Cardiac septum (tissue), 1 donor: ENCODE measurements at regions not wholly inside any gene's neighbourhood (a gene's known extent, or its start where the extent isn't known, plus 50 kb on each side); places are given as distances from the start of the nearest gene placed in this dataset.
A peak's percentile ranks its signal among the peaks of the same experiment; 100 is the strongest.

Experiments used
- DNase-seq: peaks from one replicate; pipeline ENCODE4 v3.0.0-alpha.2; 2020; ENCODE audit warnings: low spot score
- intact Hi-C: fragments of 100-400 bp; cut with DNase I; formaldehyde crosslinking; loops from one replicate; pipeline ENCODE4 v1.14.0; 2022
- donor health status: DM: no; HTN: no; CAD: no.

DNA sequence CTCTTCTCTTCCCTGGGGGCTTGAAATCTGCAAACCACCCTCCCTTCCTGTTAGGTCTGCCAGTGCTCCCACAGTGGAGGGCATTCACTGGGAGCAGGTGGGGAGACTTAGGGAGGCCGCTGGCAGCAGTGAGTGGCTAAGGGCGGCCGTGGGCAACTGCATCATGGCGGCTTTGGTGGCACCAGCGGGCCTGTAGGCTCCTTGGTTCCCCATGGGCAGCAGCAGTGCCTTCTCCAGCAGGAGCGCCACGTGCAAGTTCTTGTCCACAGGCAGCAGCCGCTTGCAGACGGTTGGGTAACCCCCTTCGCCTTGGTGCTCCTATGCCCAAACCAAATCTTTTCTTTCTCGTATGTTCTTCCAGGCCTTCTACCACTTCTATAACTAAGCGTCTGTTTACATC is 158.2 kb downstream of the SREK1 start:
- no peak for DNase-seq
- intact Hi-C loops: no loop called here

DNA sequence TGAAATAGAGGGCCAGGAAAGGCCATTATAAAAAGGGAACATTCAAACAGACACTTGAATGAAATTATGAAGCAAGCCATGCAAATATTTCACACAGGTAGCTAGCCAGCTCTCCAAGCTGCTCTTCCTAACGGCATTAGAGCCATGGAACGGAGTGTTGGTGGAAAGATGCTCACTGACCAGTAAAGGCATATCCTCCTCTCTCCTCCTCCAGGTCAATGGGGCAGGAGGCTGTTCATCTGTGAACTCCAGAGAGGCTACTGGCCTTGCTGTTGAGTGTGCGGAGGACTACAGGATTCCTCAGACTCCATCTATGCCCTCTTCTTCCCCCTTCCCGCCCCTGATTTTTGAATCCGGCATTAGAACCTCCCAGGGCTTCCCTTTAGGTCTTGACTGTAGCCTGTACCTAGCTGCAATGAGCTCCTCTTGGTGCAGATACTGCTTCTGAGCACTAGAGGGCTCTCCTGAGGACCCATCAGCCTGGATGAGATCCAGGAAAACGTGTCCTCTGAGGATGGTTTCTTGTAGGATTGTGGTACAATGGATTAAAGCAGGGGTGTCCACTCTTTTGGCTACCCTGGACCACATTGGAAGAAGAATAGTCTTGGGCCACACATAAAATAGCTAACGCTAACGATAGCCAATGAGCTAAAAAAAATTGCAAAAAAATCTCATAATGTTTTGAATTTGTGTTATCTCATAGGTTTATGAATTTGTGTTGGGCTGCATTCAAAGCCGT is 162.2 kb downstream of the SREK1 start:
- intact Hi-C loops: loop anchor here (5.0 kb wide), 2 partner anchors 136 to 291 kb away; partner anchors contain the start of gene MAST4

DNA sequence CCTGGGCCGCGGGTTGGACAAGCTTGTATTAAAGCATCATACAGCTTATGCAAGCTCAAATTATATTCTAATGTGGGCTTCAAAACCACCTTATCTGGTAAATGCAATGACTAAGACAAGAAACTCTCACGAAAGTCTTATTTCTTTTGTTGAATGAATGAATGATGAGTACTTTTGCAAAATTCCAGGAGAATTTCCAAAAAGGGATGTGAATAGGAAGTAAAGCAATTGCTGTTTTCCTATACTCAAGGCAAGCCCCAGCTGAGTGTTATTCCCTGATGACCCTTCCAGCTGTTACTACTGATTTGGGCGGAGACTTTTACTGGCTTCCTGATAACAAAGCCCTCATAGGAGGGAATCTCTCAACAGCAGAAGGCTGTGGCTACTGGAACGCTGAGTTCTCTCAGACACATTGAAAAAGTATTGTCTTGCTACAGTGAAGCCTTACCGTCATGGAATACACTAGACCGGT is 162.8 kb downstream of the SREK1 start:
- no peak for DNase-seq
- intact Hi-C loops: loop anchor here (1.0 to 5.0 kb wide), 3 partner anchors 135 to 290 kb away; partner anchors contain the start of gene MAST4

More for the DNA sequence above, 162.2 kb downstream of the SREK1 start:
- no peak for DNase-seq

DNA sequence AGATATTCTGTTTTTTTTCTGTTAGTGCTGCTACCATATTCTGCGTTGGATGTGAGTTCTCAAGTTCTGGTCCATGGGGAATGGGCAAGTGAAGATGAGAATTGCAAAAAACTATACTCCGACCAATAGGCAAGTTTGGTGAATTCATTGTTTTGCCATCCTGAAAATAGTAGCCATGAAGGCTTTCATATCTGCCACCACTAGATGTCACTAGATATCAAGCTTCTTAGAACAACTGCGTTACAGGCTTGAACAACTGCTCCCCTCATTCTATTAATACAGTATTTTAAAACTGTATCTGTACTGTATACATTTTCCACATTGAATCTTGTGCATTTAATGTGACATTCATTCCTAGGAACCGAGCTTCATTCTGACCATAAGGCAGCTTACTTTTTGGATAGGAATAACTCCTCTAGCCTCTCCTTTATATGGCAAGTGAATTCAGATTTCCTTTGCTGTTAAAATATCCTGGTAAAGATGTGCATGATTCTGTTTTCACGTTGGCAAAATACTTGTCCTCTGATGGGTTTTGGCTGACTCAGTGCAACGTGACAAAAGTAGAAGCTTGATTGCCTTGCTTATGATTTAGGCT is 163.6 kb downstream of the SREK1 start:
- intact Hi-C loops: loop anchor here (1.0 to 5.0 kb wide), 4 partner anchors 135 to 451 kb away; partner anchors contain the start of gene MAST4

DNA sequence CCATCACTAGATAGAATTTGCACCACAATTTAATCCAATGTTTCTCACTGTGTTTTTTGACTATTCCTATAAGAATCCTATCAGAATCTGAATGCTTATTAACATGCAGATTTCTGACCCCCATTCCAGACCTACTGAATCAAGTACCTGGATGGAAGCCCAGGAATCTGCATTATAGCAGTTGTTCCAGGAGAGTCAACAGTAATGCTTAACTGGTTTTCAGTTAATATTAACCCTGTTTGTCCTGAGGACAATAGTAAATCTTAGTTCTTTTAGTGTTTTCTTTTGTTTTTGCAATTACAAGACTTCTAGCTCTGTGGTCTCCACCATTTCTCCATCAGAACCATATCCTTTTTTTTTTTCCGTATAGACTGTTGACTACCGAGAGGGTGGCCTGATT is 168.2 kb downstream of the SREK1 start:
- DNase-seq: no peak
- intact Hi-C loops: no loop called here

More for the DNA sequence above, 163.6 kb downstream of the SREK1 start:
- no peak for DNase-seq

DNA sequence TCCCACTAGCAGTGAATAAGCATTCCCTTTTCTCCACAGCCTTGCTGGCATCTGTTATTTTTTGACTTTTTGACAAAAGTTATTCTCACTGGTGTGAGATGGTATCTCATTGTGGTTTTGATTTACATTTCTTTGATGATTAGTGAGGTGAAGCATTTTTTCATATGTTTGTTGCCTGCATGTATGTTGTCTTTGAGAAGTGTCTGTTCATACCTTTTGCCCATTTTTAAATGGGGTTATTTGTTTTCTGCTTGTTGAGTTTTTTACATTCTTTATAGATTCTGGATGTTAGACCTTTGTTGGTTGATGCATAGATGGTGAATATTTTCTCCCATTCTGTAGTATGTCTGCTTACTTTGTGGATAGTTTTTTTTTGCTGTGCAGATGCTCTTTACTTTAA is 171.7 kb downstream of the SREK1 start:
- intact Hi-C loops: no loop called here
- DNase-seq: no peak

DNA sequence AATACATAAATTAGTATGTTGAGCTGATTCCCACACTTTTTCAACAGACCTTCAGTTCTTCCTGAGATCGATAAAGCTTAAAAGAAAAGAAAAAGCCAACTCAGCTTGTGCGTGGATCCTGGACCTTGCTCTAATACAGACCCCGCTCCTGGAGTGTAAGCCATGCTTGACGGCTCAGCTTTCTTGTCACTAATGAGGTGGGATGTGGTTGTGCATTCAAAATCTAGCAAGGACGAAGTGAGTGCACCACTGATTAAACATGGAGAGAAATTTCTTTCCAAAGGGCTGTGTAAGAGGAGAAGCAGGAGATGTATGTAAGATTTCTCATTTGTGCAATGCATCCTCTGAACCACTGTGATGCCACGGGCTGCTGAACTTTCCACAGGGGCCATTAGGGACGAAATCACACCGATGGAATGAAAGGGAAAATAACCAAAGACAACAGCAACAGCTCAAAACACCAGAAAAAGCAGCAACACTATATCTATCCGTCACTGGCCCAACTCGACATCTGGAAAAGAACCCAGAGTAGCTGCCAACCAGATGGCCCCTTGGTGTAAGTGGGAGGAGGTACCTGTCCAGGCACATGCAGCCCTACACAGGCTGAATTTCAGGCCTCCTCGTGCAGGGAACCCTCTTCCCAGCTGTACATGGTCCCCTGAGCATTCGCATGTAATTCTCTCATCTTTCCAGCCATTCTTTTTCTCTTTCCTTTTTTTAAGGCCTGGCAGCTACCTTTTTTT is 178.9 kb downstream of the SREK1 start:
- intact Hi-C loops: no loop called here
- no peak for DNase-seq

DNA sequence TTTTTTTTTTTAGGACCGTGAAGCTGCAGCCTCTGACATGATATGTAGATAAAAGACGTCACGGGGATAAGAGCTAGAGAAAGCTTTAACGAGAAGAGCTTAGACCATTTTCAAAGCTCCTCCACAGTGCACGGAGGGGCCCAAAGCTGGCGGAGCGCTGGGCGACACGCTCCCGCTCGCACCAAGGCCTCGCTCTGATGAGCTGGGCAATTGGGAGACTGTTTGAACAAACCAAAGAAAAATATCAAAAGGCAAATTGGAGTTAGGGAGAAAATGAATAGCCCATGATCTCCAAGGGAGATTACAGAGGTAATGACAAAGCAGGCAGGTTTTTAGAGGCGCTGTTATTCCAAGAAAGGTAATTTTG is 179.4 kb downstream of the SREK1 start:
- intact Hi-C loops: no loop called here
- no peak for DNase-seq

DNA sequence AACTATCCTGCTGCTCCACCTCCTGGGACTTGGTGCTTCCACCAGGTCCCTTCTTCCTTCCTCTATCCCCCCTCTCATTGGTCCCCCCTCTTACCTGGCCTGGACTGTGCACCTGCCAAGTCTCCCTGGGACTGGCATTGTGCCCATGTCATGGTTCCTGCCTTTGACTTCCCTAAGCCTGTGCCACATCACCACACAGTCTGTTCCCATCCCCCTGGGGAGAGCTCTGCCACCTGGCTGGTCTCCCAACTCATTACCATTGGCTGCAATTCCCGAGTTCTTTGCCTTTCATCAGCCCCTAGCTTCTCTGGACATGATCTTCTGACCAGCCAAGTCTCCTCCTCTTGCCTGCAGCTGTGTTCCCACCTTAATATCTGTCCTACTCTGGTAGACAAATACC is 180.3 kb downstream of the SREK1 start:
- DNase-seq: peak; percentile 79
- intact Hi-C loops: loop anchor here (2.0 kb wide), 1 partner anchor 114 kb away; no protein-coding TSS in a partner anchor

DNA sequence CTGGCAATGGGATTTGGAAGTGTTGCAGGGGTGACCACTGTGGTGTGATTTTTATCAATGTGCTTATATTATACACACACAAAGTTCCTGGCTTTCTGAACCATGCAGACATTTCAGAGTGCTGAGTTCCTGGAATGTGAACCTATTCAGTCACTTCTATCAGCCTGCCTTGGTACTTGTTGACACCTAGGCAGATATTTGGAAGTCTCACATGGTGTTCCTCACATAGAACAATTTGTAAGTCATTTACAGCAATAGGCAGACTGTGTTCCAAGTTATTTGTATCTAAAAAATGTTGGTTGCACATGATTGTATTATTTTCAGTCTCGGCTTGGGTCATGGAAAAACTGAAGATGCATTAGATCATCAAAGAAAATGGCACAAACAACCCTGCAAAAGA is 182.2 kb downstream of the SREK1 start:
- no peak for DNase-seq
- intact Hi-C loops: loop anchor here (1.0 kb wide), 1 partner anchor 42 kb away; no protein-coding TSS in a partner anchor

DNA sequence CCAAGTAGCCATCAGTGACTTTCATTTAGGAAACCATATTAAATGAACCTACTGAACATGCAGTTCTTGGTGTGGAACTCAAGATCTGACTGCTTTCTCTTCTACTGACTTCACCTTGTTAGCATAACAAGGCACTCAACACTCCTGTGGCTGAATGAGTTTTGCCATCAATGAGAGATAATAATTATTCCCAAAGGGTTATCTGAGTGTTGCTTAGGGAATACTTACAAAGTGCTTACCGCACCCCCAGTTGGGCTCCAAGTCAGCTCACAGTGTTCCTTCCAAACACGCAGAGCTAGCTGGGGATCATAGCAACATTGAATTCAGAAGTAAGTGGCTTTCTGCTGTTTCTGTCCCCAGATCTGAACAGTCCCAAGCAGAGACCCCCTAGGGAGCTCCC is 182.9 kb downstream of the SREK1 start:
- intact Hi-C loops: no loop called here
- DNase-seq: no peak

DNA sequence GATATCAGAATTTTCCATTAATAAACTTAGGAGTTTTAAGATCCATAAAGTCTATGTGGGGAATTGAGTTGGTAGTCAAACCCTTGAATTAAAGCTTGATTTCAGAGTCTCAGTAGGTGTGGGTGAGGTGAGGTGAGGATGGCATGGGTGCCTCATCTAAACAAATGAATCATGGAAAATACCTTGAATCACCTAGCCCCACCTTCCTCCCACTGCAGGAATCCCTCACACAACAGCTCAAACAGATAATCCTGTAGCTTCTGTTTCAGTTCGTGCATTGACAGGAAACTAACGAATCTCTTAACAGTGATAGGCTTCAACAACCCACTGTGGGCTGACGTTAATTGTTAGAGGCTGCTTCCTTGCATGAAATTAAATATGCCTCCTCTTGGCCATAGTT is 185.0 kb downstream of the SREK1 start:
- DNase-seq: no peak
- intact Hi-C loops: no loop called here

DNA sequence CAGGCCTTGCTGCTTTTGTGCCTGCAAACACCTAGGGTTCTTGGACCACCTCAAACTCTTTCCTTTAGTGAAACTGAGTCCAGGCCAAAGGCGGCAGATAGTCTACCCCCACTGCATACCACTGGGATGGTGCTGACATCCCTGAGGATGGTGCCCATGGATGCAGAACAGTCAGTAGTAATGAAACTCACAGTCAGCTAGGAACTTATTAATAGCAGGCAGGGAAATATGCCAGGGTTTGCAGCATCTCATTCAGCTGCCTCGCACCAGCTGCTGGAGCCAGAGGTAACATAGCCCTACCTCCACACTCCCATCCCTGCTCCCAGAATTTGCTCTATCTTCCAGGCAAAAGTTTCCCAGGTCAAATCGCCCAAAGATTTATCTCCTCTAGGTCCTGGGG is 189.1 kb downstream of the SREK1 start:
- no peak for DNase-seq
- intact Hi-C loops: no loop called here

DNA sequence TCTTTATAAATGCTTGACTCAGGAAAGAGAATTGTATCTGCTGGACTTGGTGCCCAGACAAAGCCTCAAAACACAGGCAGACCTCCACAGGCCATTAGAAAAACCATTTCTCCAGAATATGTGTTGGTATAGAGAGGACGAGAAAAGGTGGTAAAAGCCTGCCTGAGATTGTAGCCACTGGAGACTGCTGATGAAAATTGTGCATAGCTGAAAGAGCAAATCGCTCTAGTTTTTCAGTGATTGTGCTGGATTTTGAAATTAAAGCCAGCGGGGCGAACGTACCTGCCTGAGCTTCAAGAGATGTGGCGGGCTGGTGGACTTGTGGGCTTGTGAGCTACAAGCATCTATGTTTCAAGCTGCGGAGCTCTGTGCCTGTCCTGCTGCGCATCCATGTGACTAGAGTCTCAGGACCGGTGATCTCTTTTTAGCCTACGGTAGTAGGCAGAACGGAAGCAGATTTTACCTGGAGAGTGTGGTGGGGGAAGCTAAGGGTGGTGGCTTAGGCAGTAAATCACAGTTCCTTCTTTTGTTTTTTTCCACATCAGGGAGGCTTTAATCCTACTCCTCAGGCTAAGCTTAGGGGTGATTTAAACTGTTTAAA is 193.6 kb downstream of the SREK1 start:
- intact Hi-C loops: no loop called here
- no peak for DNase-seq

DNA sequence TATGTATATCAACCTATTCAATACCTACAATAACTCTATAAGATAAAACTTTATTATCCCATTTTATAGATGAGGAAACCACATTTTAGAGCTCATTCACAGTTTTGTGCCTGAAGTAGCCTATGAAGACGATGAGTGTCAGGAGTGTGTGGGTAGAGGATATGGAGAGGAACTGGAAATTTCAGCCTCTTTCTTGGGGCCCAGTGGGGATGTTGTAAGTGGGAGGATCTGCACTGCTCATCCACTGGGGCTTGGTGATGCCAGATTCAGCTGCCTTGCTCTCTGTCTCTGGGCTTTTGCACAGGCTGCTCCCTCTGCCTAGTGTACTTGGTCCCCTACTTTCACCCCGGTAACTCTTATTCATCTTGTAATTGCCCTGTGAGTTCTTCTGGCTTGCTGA is 194.7 kb downstream of the SREK1 start:
- DNase-seq: no peak
- intact Hi-C loops: no loop called here

DNA sequence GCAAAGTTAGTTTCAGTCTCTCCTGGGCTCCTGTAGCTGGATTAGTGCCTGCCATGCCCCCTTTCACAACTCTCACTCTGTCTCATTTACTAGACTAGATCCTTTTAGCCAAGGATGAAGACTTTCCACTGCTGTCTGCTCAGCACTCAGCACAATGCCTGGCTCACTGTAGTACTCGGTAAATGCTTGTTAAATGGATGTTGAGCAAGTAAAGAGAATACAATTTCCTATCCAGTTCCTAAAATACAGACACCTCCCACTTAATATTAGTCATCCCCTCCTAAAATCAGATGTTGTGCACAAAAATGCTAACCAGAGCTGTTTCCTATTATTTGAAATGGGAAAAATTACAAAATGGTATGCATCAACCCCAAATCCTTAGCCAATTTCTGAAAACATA is 195.8 kb downstream of the SREK1 start:
- DNase-seq: no peak
- intact Hi-C loops: no loop called here

DNA sequence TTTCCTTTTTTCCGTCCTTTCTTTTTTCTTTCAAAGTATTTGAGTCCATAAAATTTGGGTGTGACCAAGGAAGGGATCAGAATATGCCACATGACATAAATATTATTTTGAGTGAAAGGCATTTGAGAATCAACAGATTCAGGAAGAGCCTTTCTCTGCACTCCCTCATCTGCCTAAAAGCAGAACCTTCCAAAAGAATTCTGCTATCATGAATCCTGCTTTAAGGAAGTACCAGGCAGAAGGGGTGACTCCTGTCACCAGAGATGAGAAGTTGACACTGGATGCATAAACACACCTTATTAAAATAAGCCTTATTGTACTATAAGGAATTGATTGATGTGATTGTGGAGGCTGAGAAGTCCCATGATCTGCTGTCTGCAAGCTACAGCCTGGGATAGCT is 196.7 kb downstream of the SREK1 start:
- intact Hi-C loops: no loop called here

DNA sequence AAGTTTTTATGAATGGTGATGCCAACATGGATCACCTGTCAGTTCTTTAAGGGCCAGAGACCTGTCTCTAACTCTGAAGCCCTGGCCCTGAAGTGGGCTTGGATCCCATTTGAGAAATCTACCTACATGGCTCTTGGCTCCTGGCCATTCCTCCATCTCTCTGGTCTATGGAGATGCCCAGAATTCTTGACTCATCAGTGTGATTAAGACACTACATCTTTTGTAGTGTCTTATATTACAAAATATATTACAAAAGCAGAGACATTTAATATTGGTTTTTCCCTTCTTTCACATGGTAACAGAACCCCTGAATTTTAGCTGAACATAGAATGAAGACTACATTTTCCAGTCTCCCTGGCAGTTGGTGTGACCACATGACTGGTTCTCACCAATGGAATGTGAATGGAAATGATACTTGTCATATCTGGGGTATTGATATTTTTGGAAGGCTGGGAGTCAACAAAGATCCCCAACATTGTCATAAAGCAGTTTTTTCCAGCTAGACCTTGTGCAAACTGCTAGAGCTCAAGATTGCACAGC is 198.3 kb downstream of the SREK1 start:
- DNase-seq: no peak
- intact Hi-C loops: no loop called here

More for the DNA sequence above, 196.7 kb downstream of the SREK1 start:
- no peak for DNase-seq

DNA sequence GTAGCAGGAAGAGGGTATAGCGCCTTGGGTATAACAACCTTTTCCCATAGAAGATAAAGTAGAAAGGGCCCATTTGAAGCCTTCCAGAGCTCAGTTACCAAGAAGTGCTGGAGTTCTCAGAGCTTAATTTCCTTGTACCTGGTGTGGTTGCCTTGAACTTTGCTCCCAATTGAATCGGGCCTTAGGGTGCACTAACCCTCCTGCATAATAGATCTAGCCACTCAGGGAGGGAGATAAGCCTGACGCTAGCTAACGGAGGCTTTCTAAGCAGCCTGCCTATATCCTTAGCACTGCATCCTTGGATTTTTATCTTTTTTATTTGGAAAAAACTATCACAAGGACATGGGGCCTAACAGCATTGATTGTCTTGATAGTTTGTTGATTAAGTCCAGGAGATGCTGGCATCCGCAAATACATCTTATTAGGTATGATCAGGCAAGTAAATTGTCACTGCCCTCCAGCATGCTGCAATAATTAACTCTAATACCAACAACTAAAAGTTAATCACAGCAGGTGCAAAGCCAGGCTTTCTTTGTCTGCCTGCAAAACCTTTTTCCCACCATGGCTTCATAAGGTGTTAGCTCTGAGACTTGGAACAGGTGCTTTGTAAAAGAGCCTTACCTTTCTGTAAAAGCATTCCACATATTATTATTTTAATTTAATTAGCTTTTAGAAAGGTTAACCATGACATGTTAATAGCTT is 199.4 kb downstream of the SREK1 start:
- no peak for DNase-seq
- intact Hi-C loops: no loop called here
